NCI-H1417 treated with DMSO at 0.1 percent for 48 hours (cell line): ENCODE measurements at regions not wholly inside any gene's neighbourhood (a gene's known extent, or its start where the extent isn't known, plus 50 kb on each side); places are given as distances from the start of the nearest gene placed in this dataset.

Experiments used
- DNase-seq: peaks from one replicate; lab custom pipeline; 2025; lab: John Stamatoyannopoulos, UW

DNA sequence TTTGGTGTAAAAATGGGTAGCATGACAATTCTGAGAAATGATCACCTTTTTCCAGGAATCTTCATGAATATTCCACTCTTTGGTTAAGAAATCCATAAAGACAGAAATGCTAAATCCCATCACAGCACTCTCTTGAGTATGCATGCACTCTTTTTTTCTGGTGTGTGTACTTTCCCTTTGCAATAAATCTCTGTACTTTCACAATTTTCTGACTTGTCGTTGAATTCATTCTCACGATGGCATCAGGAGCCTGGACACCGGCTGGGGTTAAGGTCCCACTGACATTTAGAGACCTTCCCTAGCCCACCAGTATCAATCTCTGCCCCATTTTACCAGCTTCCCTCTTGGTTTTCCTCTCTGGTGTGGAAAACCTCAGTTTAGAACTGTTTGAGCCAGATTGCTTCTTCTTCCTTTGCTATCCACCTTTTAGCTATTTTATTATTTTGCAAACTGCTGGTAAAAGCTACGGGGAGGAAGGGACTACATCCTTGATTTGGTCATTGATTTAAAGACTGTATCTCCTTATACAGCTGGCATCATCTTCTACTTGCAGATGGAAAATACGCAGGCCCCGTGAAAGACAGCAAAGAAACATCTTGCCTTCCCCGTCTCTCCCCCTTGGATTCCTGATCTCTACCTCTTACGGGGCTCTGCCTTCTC lies 59.9 kb upstream of the ZFR start:
- DNase-seq, result no peak

DNA sequence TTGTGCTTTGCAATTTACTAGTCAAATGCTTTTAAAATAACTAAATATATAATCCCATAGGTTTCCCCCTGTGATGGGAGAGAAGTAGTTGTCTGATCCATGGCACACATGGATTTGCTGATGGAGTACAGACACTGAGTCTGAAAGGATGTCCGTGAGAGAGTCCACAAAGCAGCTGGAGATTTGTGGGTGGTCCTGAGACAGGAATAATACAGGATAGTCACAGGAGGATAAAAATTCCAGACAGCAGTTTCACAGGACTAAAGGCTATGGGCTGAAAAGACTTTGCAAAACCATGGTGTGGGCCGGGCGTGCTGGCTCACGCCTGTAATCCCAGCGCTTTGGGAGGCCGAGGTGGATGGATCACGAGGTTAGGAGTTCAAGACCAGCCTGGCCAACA lies 58.7 kb upstream of the ZFR start:
- DNase-seq, result no peak

DNA sequence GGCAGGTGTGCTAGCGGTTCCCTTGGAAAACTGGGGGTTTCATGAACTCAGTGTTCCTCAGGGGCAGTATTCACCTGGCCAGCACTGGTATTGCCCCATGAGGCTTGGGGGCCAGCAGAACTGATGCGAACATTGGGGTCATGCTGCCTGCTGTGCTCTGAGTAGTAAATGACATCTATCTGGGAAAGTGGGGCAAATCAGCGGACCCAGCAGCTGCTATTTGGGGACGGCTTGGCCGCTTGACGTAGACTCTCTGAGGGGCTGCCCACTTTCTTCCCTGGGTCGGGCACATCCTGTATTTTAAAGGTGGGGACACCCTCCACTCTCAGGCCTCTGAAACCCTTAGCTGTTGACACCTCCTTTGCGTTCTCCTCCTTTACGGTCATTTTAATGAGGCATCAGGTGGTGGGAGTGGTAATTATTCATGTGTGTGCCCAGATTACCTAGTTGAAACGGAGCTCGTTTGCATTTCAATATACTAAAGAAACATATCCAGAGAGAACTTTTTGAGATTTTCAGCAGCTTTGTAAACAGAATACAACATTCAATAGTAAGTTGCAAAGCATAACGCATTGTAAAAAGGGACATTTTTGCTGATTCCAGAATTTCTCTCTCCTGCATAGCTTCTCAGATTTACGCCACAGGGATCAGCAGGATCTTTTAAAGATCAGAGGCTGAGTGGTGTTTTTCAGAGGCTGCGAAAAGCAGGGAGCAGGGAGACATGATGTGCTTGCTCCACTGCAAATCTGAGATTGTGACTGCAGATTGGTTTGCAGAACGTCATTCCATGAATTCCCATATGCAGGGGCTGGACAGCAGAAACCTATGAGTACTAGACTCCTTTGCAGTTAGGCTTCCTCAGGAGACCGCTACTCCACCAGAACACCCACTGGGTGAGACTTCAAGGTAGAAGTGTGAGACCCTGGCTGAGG lies 56.8 kb upstream of the ZFR start:
- no peak for DNase-seq

GRCh38 chr5:32500181-32500580 lies 55.6 kb upstream of the ZFR start:
- DNase-seq, result no peak

DNA sequence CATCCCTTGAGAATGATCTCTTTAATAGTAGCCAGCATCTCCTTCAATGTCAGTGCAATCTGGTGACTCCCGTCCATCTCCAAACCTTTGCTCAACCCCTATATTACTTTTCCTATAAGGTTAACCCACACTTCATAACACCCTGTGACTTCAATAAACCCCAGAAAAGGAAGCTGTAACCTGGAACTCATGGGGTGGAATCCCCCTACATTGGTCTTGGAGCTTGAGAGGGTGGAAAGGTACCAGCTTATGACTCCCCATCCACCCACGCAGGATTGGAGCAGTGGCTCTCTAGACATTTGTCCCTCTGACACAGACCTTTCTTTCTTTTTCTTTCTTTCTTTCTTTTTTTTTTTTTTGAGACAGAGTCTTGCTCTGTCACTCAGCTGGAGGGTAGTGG lies 54.7 kb upstream of the ZFR start:
- DNase-seq, result no peak

DNA sequence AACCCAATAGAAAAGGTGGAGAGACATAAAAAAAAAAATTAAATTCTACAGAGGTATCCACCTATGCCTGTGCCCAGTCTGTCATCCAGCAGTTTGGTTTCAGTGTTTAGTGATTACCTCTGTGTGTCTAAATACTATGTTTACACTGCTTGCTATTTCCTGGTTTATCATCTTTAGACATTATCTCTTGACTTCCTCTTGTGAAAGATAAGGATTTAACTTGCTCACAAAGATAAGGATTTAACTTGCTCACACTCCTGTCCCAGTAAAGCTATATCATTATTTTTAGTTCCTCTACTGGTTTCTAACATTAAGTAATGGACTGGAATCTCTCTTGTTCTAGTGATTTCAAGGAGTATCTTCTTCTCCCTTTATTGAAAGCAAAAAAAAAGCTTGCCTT lies 53.9 kb upstream of the ZFR start:
- no peak for DNase-seq

DNA sequence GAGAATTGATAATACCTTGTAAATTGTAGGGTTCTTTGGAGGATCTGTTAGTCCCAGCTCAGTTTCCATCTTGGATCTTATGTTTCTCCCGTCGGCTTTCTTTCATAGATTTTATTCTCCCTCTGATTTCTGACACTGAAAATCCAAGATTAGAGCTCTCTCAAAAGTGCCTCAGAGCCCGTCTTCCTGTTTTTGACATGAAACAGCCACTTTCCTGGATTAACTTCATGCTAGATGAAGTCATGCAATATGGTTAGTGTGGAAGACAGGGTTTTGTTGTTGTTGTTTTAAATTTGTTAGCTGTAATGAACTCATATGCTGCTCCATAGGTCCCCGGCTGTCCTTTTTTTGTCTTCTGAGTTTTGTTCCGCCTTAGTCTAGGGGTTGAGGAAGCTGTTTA lies 51.6 kb upstream of the ZFR start:
- DNase-seq, result no peak

- no peak for DNase-seq
These were observed 50.3 kb upstream of the ZFR start for GRCh38 chr5:32494827-32495226.
